HCT116 (cell line): ENCODE measurements at regions not wholly inside any gene's neighbourhood (a gene's known extent, or its start where the extent isn't known, plus 50 kb on each side); places are given as distances from the start of the nearest gene placed in this dataset.

Experiments used
- ATAC-seq: fragments of 200-7000 bp; cut with Tn5 transposase; 2 replicates; pipeline ENCODE4 v1.9.1; 2020; ENCODE audit warnings: mild to moderate bottlenecking, moderate library complexity
- BruUV-seq: library from RNA; stranded (reverse); fragments of 400-500 nt; replicated peaks from 2 replicates; lab custom pipeline; 2021; lab: Mats Ljungman, UMichigan
- CTCF ChIA-PET: fragments of 300-600 bp; sonication (Branson Sonifier 250); formaldehyde crosslinking; loops from one replicate; lab custom pipeline; 2021; ENCODE audit warnings: antibody characterized with exemption; lab: Charles Lee
- POLR2A ChIA-PET: fragments of 300-600, 350-600 bp; sonication (Branson Sonifier 250); formaldehyde crosslinking; loops from one replicate; lab custom pipeline; 2021; ENCODE audit warnings: antibody characterized with exemption; lab: Charles Lee
- RAD21 ChIA-PET, 2 experiments: fragments of 300-600 bp; sonication (Branson Sonifier 250); formaldehyde crosslinking; loops; one replicate each; lab custom pipeline; 2023; ENCODE audit warnings: low total read pairs in 2 of 2; ENCODE audit not compliant: uncharacterized antibody in 2 of 2, unreplicated experiment in 2 of 2, low non-redundant PET in 1 of 2; lab: Charles Lee
- DNase-seq: peaks from one replicate; pipeline ENCODE4 v3.0.0-alpha.2; 2010; ENCODE audit warnings: low read depth, low spot score
- H2AFZ ChIP-seq: fragments of 200-600 bp; shearing (Covaris generic), sonication (generic); 2 replicates; pipeline ENCODE4 v1.6.1; 2017; ENCODE audit warnings: low read depth, mixed run types, mixed read lengths, antibody characterized with exemption, low read length; ENCODE audit not compliant: poor library complexity, severe bottlenecking
- H3K27ac ChIP-seq: 2 replicates; pipeline ENCODE4 v1.5.1; 2012; ENCODE audit warnings: low read depth, low read length
- H3K27me3 ChIP-seq: fragments of 200-600 bp; sonication (generic); 2 replicates; pipeline ENCODE4 v1.6.1; 2016; ENCODE audit warnings: mixed run types, low read length, mixed read lengths; ENCODE audit not compliant: insufficient read depth
- H3K36me3 ChIP-seq, 2 experiments: fragments of 200-500 bp in 1 of 2; fragments of 200-600 bp in 1 of 2; sonication (Bioruptor generic) in 1 of 2; sonication (generic) in 1 of 2; 2 replicates each; pipeline versions ENCODE4 v1.5.1 to v1.6.1; 2014 to 2016; ENCODE audit warnings: low read length in 2 of 2, inconsistent platforms in 1 of 2, mixed read lengths in 1 of 2, mixed run types in 1 of 2; ENCODE audit not compliant: insufficient read depth in 2 of 2, control insufficient read depth in 1 of 2
- H3K4me1 ChIP-seq, 2 experiments: fragments of 200-600 bp in 1 of 2; sonication (generic) in 1 of 2; 2 replicates each; pipeline versions ENCODE4 v1.5.1 to v1.6.1; 2012 to 2017; ENCODE audit warnings: low read length in 2 of 2, inconsistent platforms in 1 of 2, mild to moderate bottlenecking in 1 of 2, mixed read lengths in 1 of 2, mixed run types in 1 of 2, moderate library complexity in 1 of 2; ENCODE audit not compliant: insufficient read depth in 2 of 2, control insufficient read depth in 1 of 2
- H3K4me2 ChIP-seq: fragments of 200-600 bp; sonication (generic); 2 replicates; pipeline ENCODE4 v1.6.1; 2017; ENCODE audit warnings: mixed run types, low read length, mixed read lengths
- H3K4me3 ChIP-seq, 2 experiments: fragments of 200-600 bp in 1 of 2; sonication (generic) in 1 of 2; replicated peaks in 1 of 2; 2 replicates each; pipeline ENCODE4 v1.5.1; 2011 to 2016; ENCODE audit warnings: low read length in 2 of 2, control low read depth in 1 of 2, low read depth in 1 of 2, mild to moderate bottlenecking in 1 of 2, mixed read lengths in 1 of 2, mixed run types in 1 of 2
- H3K79me2 ChIP-seq: fragments of 200-600 bp; sonication (generic); 2 replicates; pipeline ENCODE4 v1.6.1; 2017; ENCODE audit warnings: mild to moderate bottlenecking, mixed run types, low read length, moderate library complexity, mixed read lengths; ENCODE audit not compliant: insufficient read depth
- H3K9ac ChIP-seq: fragments of 200-600 bp; sonication (generic); 2 replicates; pipeline ENCODE4 v1.6.1; 2016; ENCODE audit warnings: low read length, mixed read lengths
- H3K9me2 ChIP-seq: fragments of 200-600 bp; sonication (generic), shearing (Covaris generic); 2 replicates; pipeline ENCODE4 v1.6.1; 2017; ENCODE audit warnings: mixed run types, mild to moderate bottlenecking, moderate library complexity; ENCODE audit not compliant: insufficient read depth
- H3K9me3 ChIP-seq, 2 experiments: fragments of 200-500 bp in 1 of 2; fragments of 200-600 bp in 1 of 2; sonication (Bioruptor generic) in 1 of 2; sonication (generic) in 1 of 2; 2 replicates each; pipeline ENCODE4 v1.6.1; 2014 to 2017; ENCODE audit warnings: low read length in 2 of 2, mixed read lengths in 2 of 2, inconsistent platforms in 1 of 2, low read depth in 1 of 2, mild to moderate bottlenecking in 1 of 2, mixed run types in 1 of 2, moderate library complexity in 1 of 2; ENCODE audit not compliant: control insufficient read depth in 1 of 2, insufficient read depth in 1 of 2
- H4K20me1 ChIP-seq: fragments of 200-600 bp; sonication (generic), shearing (Covaris generic); 2 replicates; pipeline ENCODE4 v1.6.1; 2017; ENCODE audit warnings: mixed run types, mild to moderate bottlenecking, moderate library complexity; ENCODE audit not compliant: insufficient read depth
- CBX3 ChIP-seq: IDR thresholded peaks from 2 replicates; pipeline ENCODE4 v1.6.1; 2012; ENCODE audit warnings: low read depth
- EGR1 ChIP-seq: IDR thresholded peaks from 2 replicates; pipeline ENCODE4 v1.6.1; 2012; ENCODE audit warnings: low read depth
- ELF1 ChIP-seq: IDR thresholded peaks from 2 replicates; pipeline ENCODE4 v1.6.1; 2012; ENCODE audit warnings: low read depth, borderline replicate concordance
- EZH2 ChIP-seq: fragments of 200-600 bp; sonication (generic); IDR thresholded peaks from 2 replicates; pipeline ENCODE4 v1.6.1; 2017; ENCODE audit warnings: antibody characterized with exemption, mixed run types
- EZH2phosphoT487 ChIP-seq: fragments of 200-600 bp; IDR thresholded peaks from 2 replicates; pipeline ENCODE4 v1.6.1; 2018; ENCODE audit warnings: antibody characterized with exemption, borderline replicate concordance
- MAX ChIP-seq: IDR thresholded peaks from 2 replicates; pipeline ENCODE4 v1.6.1; 2012
- RAD21 ChIP-seq: IDR thresholded peaks from 2 replicates; pipeline ENCODE4 v1.6.1; 2012; ENCODE audit warnings: low read depth, mild to moderate bottlenecking
- SIN3A ChIP-seq: IDR thresholded peaks from 2 replicates; pipeline ENCODE4 v1.6.1; 2012; ENCODE audit warnings: low read depth
- SP1 ChIP-seq: IDR thresholded peaks from 2 replicates; pipeline ENCODE4 v1.6.1; 2012; ENCODE audit warnings: low read depth
- TCF7L2 ChIP-seq: IDR thresholded peaks from 2 replicates; pipeline ENCODE4 v1.7.0; 2011; ENCODE audit warnings: borderline replicate concordance, inconsistent platforms; ENCODE audit not compliant: insufficient read depth, insufficient read length; ENCODE audit errors: extremely low read depth
- YY1 ChIP-seq: IDR thresholded peaks from 2 replicates; pipeline ENCODE4 v1.6.1; 2011; ENCODE audit warnings: low read length, low read depth, moderate library complexity, mild to moderate bottlenecking; ENCODE audit not compliant: insufficient replicate concordance; ENCODE audit errors: extremely low read depth
- ZFX ChIP-seq: fragments of 450-650 bp; IDR thresholded peaks from 2 replicates; pipeline ENCODE4 v1.6.1; 2017
- intact Hi-C: fragments of 100-400 bp; cut with micrococcal nuclease; formaldehyde crosslinking; loops from 2 replicates; pipeline ENCODE4 v1.10.0; 2022
- TF ChIP-seq, protein P1 (sequence below): IDR thresholded peaks from 2 replicates; pipeline ENCODE4 v1.6.1; 2011; ENCODE audit warnings: mild to moderate bottlenecking, low read length, moderate library complexity; ENCODE audit not compliant: insufficient replicate concordance; ENCODE audit errors: extremely low read depth

- intact Hi-C loops, result no loop called here
- Histone ChIP-seq H4K20me1 (no peaks in the 10 kb centered on the region), H3K9me2 (no peaks in the 10 kb centered on the region), H3K4me1 (peaks cover 0 to 4% of the 10 kb centered on the region in 2 experiments; a peak in 1 of 4 replicates), H3K9me3 (no peaks in the 10 kb centered on the region), H3K27ac (no peak overlapping the region), H3K4me2 (no peak overlapping the region), H3K9ac (no peak overlapping the region), H3K79me2 (no peaks in the 10 kb centered on the region), H3K4me3 (no peak overlapping the region), H3K27me3 (no peaks in the 10 kb centered on the region), H3K36me3 (no peaks in the 10 kb centered on the region), H2AFZ (no peak overlapping the region)
- TF ChIP-seq MAX (no peak), YY1 (no peak)
- TF ChIP-seq, protein P1, sequence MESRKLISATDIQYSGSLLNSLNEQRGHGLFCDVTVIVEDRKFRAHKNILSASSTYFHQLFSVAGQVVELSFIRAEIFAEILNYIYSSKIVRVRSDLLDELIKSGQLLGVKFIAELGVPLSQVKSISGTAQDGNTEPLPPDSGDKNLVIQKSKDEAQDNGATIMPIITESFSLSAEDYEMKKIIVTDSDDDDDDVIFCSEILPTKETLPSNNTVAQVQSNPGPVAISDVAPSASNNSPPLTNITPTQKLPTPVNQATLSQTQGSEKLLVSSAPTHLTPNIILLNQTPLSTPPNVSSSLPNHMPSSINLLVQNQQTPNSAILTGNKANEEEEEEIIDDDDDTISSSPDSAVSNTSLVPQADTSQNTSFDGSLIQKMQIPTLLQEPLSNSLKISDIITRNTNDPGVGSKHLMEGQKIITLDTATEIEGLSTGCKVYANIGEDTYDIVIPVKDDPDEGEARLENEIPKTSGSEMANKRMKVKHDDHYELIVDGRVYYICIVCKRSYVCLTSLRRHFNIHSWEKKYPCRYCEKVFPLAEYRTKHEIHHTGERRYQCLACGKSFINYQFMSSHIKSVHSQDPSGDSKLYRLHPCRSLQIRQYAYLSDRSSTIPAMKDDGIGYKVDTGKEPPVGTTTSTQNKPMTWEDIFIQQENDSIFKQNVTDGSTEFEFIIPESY, result no peak
- POLR2A ChIA-PET, result no interaction called here
- RAD21 ChIA-PET, result no interaction called here
- no peak for DNase-seq
- ATAC-seq, result no peak
- no TSS peak for BruUV-seq
- CTCF ChIA-PET, result interaction anchor here (1.1 kb wide), 1 partner anchor 113 kb away, joined by 3 read pairs; no protein-coding TSS in a partner anchor
Measured at GRCh38 chr1:53398091-53398490, 61.1 kb upstream of the DMRTB1 start.

- ChIA-PET RAD21 (no interaction called here), CTCF (interaction anchor here (1.1 kb wide), 1 partner anchor 113 kb away, joined by 3 read pairs; no protein-coding TSS in a partner anchor), POLR2A (no interaction called here)
- BruUV-seq, result no TSS peak
- H3K27ac ChIP-seq, result no peak overlapping the region
- no peaks in the 10 kb centered on the region for H3K79me2 ChIP-seq
- no peaks in the 10 kb centered on the region for H3K9me3 ChIP-seq
- no peak overlapping the region for H3K4me3 ChIP-seq
- no peaks in the 10 kb centered on the region for H3K9me2 ChIP-seq
- H3K9ac ChIP-seq, result no peak overlapping the region
- no peak for DNase-seq
- H2AFZ ChIP-seq, result no peak overlapping the region
- no peaks in the 10 kb centered on the region for H3K36me3 ChIP-seq
- H3K4me2 ChIP-seq, result no peak overlapping the region
- H4K20me1 ChIP-seq, result no peaks in the 10 kb centered on the region
- no peak for ATAC-seq
- no peak for TF ChIP-seq MAX
- no peak for TF ChIP-seq SIN3A
- TF ChIP-seq CBX3, result no peak
- TF ChIP-seq RAD21, result no peak
- no peak for TF ChIP-seq EGR1
- TF ChIP-seq TCF7L2, result no peak
- TF ChIP-seq EZH2, result no peak
- no peak for TF ChIP-seq SP1
- TF ChIP-seq YY1, result no peak
- no peak for TF ChIP-seq EZH2phosphoT487
- no peak for TF ChIP-seq ELF1
- no peak for TF ChIP-seq ZFX
- H3K27me3 ChIP-seq, result no peaks in the 10 kb centered on the region
- intact Hi-C loops, result no loop called here
- no peaks in the 10 kb centered on the region; a peak in 1 of 4 replicates for H3K4me1 ChIP-seq
Measured at GRCh38 chr1:53398576-53399365, 60.4 kb upstream of the DMRTB1 start.
